ENCODE measurements at regions not wholly inside any gene's neighbourhood (a gene's known extent, or its start where the extent isn't known, plus 50 kb on each side); places are given as distances from the start of the nearest gene placed in this dataset.

GRCh38 chr15:24899367-24899766 lies 55.4 kb upstream of the SNRPN start:
- H3K27me3 Mint-ChIP-seq = no peaks in the 10 kb centered on the region
- CTCF ChIA-PET = no interaction called here
- H3K4me1 Mint-ChIP-seq (ENCODE audit: low read depth) = no peaks in the 10 kb centered on the region
- H3K27ac Mint-ChIP-seq = no peak overlapping the region
- POLR2A ChIA-PET = no interaction called here
- H3K4me3 Mint-ChIP-seq = no peak overlapping the region
- no peak for DNase-seq
- no peaks in the 10 kb centered on the region for H3K36me3 Mint-ChIP-seq
- intact Hi-C loops (cut with micrococcal nuclease) = no loop called here
- peaks cover 33% of the 10 kb centered on the region for H3K9me3 Mint-ChIP-seq

DNA sequence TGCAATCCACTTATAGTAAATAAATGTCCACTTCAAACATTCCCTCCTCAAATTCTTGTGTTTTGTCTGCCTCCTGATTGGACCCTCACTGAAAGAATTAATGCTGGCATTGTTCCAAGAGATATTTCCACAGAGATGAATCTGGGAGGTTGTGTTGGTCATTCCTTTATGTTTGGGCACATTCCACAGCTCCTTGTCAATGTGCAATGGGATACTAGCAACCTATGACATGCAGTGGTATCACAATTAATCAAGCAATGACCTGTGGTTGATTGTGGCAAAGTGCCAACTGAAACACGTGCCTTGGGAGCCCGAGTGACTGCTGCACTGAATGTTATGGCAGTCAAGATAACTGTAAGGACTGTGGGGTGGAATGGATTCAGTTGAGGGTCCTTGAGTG lies 55.0 kb upstream of the SNRPN start:
- no peak overlapping the region for H3K4me3 Mint-ChIP-seq
- no peaks in the 10 kb centered on the region for H3K4me1 Mint-ChIP-seq (ENCODE audit: low read depth)
- no peak overlapping the region for H3K27ac Mint-ChIP-seq
- H3K27me3 Mint-ChIP-seq = no peaks in the 10 kb centered on the region
- DNase-seq = no peak
- no peaks in the 10 kb centered on the region for H3K36me3 Mint-ChIP-seq
- intact Hi-C loops (cut with micrococcal nuclease) = no loop called here
- peaks cover 29% of the 10 kb centered on the region for H3K9me3 Mint-ChIP-seq
- ChIA-PET CTCF (no interaction called here), POLR2A (no interaction called here)

- Mint-ChIP-seq H3K9me3 (peaks cover 27% of the 10 kb centered on the region), H3K4me3 (no peak overlapping the region), H3K27ac (no peak overlapping the region), H3K4me1 (ENCODE audit: low read depth) (no peaks in the 10 kb centered on the region), H3K36me3 (no peaks in the 10 kb centered on the region), H3K27me3 (no peaks in the 10 kb centered on the region)
- POLR2A ChIA-PET = no interaction called here
- intact Hi-C loops (cut with micrococcal nuclease) = no loop called here
- CTCF ChIA-PET = no interaction called here
- no peak for DNase-seq
These were observed 53.4 kb upstream of the SNRPN start for GRCh38 chr15:24901409-24901808.

All from activated CD4-positive, alpha-beta memory T cell treated with anti-CD3 and anti-CD28 coated beads for 36 hours (primary cell).